Lower leg skin (tissue), 4 donors: ENCODE measurements at regions not wholly inside any gene's neighbourhood (a gene's known extent, or its start where the extent isn't known, plus 50 kb on each side); places are given as distances from the start of the nearest gene placed in this dataset.

Source experiments
- DNase-seq, 2 donors: peaks; one replicate each; pipeline ENCODE4 v3.0.0-alpha.2; 2019; ENCODE audit warnings: low spot score in 2 of 2
- H3K4me3 ChIP-seq: fragments of 200-600 bp; sonication (generic); 2 replicates; pipeline ENCODE4 v1.5.1; 2017; ENCODE audit warnings: mild to moderate bottlenecking, low read depth; ENCODE audit not compliant: poor library complexity, severe bottlenecking
- CTCF ChIP-seq, 3 donors: fragments of 450-650 bp; IDR thresholded peaks; one replicate each; pipeline ENCODE4 v1.5.1; 2016; ENCODE audit warnings: antibody characterized with exemption in 3 of 3, mild to moderate bottlenecking in 3 of 3, moderate library complexity in 2 of 3
- POLR2A ChIP-seq, 2 donors: fragments of 450-650 bp; IDR thresholded peaks; one replicate each; pipeline ENCODE4 v1.6.1; 2016 to 2017; ENCODE audit warnings: antibody characterized with exemption in 2 of 2, mild to moderate bottlenecking in 1 of 2, moderate library complexity in 1 of 2
- WGBS, 2 donors: methylation state at CpG; one replicate each; pipeline ENCODE4 v1.1.5; 2018; 5-methylcytosine and 5-hydroxymethylcytosine counted together
- intact Hi-C: fragments of 100-400 bp; cut with DNase I; formaldehyde crosslinking; loops from one replicate; pipeline ENCODE4 v1.15.0; 2023; ENCODE audit warnings: low total_unique reads

DNA sequence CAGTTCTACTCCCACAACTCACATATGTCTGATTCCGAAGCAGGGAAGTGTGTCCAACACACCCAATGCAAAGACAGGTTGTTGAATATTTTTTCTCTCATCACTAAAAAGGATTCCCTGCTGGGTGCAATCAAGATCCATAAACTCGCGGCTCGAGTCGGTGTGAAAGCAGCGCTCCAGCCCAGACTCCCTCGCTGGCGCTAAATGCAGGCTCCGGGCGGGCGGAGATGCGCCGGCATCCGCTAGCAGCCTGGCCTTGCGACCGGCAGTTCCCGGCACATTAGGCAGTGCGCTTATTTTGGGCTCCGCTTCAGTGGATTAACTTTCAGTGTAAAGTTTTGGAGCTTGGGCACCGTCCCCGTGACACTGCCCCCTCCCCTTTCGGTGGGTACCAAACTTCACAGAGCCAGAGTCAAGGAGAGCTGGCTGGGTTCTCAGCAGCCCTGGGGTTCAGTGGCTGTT, 87.7 kb upstream of the POU3F1 start:
- TF ChIP-seq POLR2A (IDR thresholded peaks at IDR 0.05) (no peak), CTCF (IDR thresholded peaks at IDR 0.05) (no peak)
- no peak for DNase-seq
- intact Hi-C loops, result no loop called here
- WGBS, 2 donors, result 25 to 30% methylated on average over 18 to 22 of the region's 22 CpGs
- H3K4me3 ChIP-seq, result no peak overlapping the region

DNA sequence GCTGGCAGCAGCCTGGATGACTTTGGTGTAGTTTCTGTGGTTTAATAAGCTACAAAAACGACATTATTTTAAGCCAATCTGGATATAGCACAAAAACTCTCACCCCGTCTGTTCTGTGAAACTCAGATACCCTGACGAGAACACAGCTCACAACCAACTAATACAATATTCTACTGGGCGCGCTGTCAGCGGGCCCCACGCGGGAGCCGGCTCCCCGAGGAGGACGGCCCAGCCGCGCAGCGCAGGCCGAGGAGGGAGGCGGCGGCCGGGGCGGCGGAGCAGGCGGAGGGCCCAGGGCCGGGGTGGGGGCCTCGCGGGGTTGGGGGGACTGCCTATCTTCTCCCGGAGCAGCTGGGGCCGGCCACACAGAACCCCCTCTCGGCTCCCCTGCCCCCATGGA, 87.2 kb upstream of the POU3F1 start:
- TF ChIP-seq POLR2A (IDR thresholded peaks at IDR 0.05), result no peak
- no peak for TF ChIP-seq CTCF (IDR thresholded peaks at IDR 0.05)
- intact Hi-C loops, result no loop called here
- DNase-seq, result no peak
- H3K4me3 ChIP-seq, result no peak overlapping the region
- 37 to 49% methylated on average over 24 to 27 of the region's 27 CpGs for WGBS, 2 donors

DNA sequence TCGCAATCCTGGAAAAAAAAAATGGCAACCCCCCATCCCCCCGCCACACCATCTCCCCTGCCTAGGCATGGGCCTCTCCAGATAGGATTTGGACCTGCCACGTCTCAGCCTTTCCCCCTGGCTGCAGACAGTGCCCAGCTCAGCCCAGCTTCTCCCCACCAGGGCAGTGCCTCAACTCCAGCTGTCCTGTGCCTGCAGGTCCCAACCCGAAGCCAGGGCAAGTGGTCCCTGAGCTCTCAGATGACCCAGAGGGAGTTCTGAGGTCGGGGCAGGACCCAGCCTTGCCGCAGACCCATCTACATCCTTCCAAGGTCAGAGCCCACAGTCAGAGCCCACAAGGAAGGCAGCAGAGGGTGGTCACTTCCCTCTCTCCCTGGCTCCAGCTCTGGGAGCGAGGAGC, 86.7 kb upstream of the POU3F1 start:
- WGBS, 2 donors, result 83 to 91% methylated on average over 5 of the region's 7 CpGs
- no peak overlapping the region for H3K4me3 ChIP-seq
- no peak for DNase-seq
- intact Hi-C loops, result no loop called here
- TF ChIP-seq POLR2A (IDR thresholded peaks at IDR 0.05) (no peak), CTCF (IDR thresholded peaks at IDR 0.05) (no peak)

DNA sequence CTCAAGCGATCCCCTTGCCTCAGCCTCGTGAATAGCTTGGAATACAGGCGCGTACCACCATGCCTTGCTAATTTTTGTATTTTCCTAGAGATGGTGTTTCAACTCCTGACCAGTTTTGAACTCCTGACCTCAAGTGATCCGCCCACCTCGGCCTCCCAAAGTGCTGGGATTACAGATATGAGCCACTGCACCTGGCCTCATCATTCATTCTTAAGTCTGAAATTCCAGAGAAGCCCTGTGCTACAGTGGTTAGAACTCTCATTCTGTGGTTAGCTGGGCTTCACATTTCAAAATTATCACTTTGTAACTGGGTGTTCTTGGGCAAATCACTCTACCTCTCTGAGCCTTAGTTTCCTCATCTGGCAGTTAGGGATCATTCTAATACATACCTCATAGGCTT, 86.1 kb upstream of the POU3F1 start:
- 88 to 93% methylated on average over 6 of the region's 6 CpGs for WGBS, 2 donors
- H3K4me3 ChIP-seq, result no peak overlapping the region
- intact Hi-C loops, result no loop called here
- DNase-seq, result no peak
- TF ChIP-seq CTCF (IDR thresholded peaks at IDR 0.05) (no peak), POLR2A (IDR thresholded peaks at IDR 0.05) (no peak)

DNA sequence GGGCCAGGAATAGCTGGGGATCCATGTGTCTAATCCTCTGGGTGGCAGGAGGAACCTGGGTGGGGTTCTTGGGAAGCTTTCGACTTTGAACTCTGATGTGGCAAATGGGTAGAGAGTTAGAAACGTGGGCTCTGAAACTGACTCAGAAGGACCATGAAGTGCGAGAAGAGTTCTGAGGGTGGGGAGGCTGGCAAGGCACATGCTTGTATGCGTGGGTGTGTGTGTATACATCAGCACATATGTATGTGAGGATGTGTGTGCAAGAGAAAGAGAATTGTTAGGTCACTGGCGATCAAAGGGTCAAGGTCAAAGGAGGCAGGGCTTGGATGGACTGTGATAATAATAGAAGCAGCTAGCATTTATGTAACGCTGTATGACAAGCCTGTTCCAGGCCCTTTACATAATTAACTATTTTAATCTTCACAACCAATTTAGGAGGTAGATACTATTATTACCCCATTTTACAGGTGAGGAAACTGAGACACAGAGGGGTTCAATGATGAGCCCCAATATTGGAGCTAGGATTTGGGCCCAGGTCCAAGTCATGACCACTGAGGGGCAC, 84.5 kb upstream of the POU3F1 start:
- 59 to 73% methylated on average over 6 of the region's 6 CpGs for WGBS, 2 donors
- H3K4me3 ChIP-seq, result no peak overlapping the region
- intact Hi-C loops, result no loop called here
- no peak for DNase-seq
- no peak for TF ChIP-seq CTCF (IDR thresholded peaks at IDR 0.05)
- TF ChIP-seq POLR2A (IDR thresholded peaks at IDR 0.05), result no peak

- intact Hi-C loops, result no loop called here
- TF ChIP-seq POLR2A (IDR thresholded peaks at IDR 0.05) (no peak), CTCF (IDR thresholded peaks at IDR 0.05) (no peak)
- no peak for DNase-seq
- no peak overlapping the region for H3K4me3 ChIP-seq
- WGBS, 2 donors, result 89 to 90% methylated on average over 2 of the region's 2 CpGs
These were observed 83.4 kb upstream of the POU3F1 start for GRCh38 chr1:38129971-38130370.
